HG02973 (cell line): ENCODE measurements at regions not wholly inside any gene's neighbourhood (a gene's known extent, or its start where the extent isn't known, plus 50 kb on each side); places are given as distances from the start of the nearest gene placed in this dataset.
"Not testable (repeated sequence)": the region's sequence is repeated elsewhere in the genome, so short reads cannot be mapped to it uniquely, and the experiment has no call there.

ENCODE experiments used
- ATAC-seq: cut with Tn5 transposase; IDR thresholded peaks from one replicate; pipeline ENCODE4 v1.9.1; 2021; ENCODE audit warnings: moderate library complexity; ENCODE audit not compliant: unreplicated experiment

- no peak for ATAC-seq
Observed at GRCh38 chr1:38787041-38787440, 72.5 kb downstream of the RRAGC start.

- no peak for ATAC-seq
Observed at GRCh38 chr1:38786040-38786436, 73.5 kb downstream of the RRAGC start.

- no peak for ATAC-seq
Observed at GRCh38 chr1:38785285-38786039, 74.1 kb downstream of the RRAGC start.

GRCh38 chr1:38784452-38785284 is 74.9 kb downstream of the RRAGC start:
- ATAC-seq: no peak

- ATAC-seq: no peak
Observed at GRCh38 chr1:38783640-38784229, 75.8 kb downstream of the RRAGC start.

GRCh38 chr1:38781872-38782617 is 77.5 kb downstream of the RRAGC start:
- no peak for ATAC-seq

- no peak for ATAC-seq
Observed at GRCh38 chr1:38780133-38780532, 79.4 kb downstream of the RRAGC start.

- ATAC-seq: no peak
Observed at GRCh38 chr1:38779491-38779890, 80.1 kb downstream of the RRAGC start.

- ATAC-seq: no peak
Observed at GRCh38 chr1:38778521-38778920, 81.1 kb downstream of the RRAGC start.

GRCh38 chr1:38778051-38778450 is 81.5 kb downstream of the RRAGC start:
- ATAC-seq: no peak

- no peak for ATAC-seq
Observed at GRCh38 chr1:38777464-38777957, 82.1 kb downstream of the RRAGC start.

GRCh38 chr1:38776466-38777065 is 83.0 kb downstream of the RRAGC start:
- no peak for ATAC-seq

- ATAC-seq: no peak
Observed at GRCh38 chr1:38775175-38775845, 84.3 kb downstream of the RRAGC start.

GRCh38 chr1:38773483-38773882 is 86.1 kb downstream of the RRAGC start:
- no peak for ATAC-seq

- ATAC-seq: no peak
Observed at GRCh38 chr1:38772953-38773352, 86.6 kb downstream of the RRAGC start.

GRCh38 chr1:38772026-38772425 is 87.5 kb downstream of the RRAGC start:
- no peak for ATAC-seq

GRCh38 chr1:38770516-38771173 is 88.9 kb downstream of the RRAGC start:
- not testable (repeated sequence) for ATAC-seq

GRCh38 chr1:38766125-38766524 is 93.4 kb downstream of the RRAGC start:
- ATAC-seq: no peak

- no peak for ATAC-seq
Observed at GRCh38 chr1:38763121-38763520, 96.5 kb downstream of the RRAGC start.
